D721Med (cell line): ENCODE measurements at regions not wholly inside any gene's neighbourhood (a gene's known extent, or its start where the extent isn't known, plus 50 kb on each side); places are given as distances from the start of the nearest gene placed in this dataset.

Experiments
- DNase-seq: peaks from one replicate; pipeline ENCODE4 v3.0.0; 2011; ENCODE audit warnings: low spot score; ENCODE audit not compliant: insufficient read length
- FAIRE-seq: peaks from 2 replicates; lab custom pipeline; 2011; peaks lifted over from hg19 to GRCh38; lab: Jason Lieb, UNC
- TF ChIP-seq, protein P1 (sequence below): IDR thresholded peaks from 2 replicates; pipeline ENCODE4 v1.5.1; 2012; ENCODE audit warnings: mild to moderate bottlenecking, control low read depth; ENCODE audit not compliant: insufficient read depth; ENCODE audit errors: missing control alignments

GRCh38 chr2:128563348-128563687, 244.7 kb upstream of the HS6ST1 start:
- DNase-seq (no peak), FAIRE-seq (no peak)
- TF ChIP-seq, protein P1, sequence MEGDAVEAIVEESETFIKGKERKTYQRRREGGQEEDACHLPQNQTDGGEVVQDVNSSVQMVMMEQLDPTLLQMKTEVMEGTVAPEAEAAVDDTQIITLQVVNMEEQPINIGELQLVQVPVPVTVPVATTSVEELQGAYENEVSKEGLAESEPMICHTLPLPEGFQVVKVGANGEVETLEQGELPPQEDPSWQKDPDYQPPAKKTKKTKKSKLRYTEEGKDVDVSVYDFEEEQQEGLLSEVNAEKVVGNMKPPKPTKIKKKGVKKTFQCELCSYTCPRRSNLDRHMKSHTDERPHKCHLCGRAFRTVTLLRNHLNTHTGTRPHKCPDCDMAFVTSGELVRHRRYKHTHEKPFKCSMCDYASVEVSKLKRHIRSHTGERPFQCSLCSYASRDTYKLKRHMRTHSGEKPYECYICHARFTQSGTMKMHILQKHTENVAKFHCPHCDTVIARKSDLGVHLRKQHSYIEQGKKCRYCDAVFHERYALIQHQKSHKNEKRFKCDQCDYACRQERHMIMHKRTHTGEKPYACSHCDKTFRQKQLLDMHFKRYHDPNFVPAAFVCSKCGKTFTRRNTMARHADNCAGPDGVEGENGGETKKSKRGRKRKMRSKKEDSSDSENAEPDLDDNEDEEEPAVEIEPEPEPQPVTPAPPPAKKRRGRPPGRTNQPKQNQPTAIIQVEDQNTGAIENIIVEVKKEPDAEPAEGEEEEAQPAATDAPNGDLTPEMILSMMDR = no peak

- TF ChIP-seq, protein P1 = no peak
- FAIRE-seq (no peak), DNase-seq (no peak)
Observed at GRCh38 chr2:128564131-128564530, 245.5 kb upstream of the HS6ST1 start.

DNA sequence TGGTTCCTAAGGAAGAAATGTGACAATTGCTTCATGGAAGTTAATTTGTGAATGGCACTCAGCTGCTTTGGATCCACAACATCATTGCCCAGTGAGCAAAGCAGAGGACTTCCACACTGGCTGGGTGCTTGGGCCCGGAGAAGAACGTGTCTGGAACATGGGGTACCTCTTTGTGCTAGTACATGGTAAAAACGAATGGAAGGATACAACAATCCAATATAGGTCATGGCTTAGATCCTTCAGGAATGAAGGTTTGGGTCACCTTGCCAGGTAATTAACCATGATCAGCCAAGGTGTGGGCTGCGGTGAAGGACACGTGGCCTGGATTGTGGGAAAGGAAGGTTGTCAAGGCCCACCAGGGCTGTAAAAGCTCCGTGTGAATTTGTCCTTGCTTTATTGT, 245.9 kb upstream of the HS6ST1 start:
- DNase-seq (no peak), FAIRE-seq (no peak)
- TF ChIP-seq, protein P1 = no peak

DNA sequence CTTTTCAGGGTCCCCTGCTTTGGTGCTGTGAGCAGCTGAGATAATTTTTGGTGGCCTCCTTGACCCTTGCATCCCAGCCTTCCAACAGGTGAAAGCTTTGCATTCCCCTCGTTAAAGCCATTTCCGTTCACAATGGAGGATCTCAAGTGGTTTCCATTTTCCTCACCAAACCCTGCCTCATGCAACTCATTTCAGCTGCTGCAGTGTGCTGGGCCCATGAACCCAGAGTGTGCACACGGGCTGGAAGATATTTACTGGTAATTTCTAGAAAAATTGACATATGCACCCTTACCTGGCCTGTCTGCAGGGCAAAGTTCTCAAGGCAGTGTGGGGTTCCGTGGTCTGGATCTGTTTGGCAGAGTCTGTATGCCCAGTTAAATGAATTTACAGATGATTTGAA, 246.8 kb upstream of the HS6ST1 start:
- TF ChIP-seq, protein P1 = no peak
- no peak for DNase-seq
- FAIRE-seq = no peak

GRCh38 chr2:128566671-128567070, 248.0 kb upstream of the HS6ST1 start:
- TF ChIP-seq, protein P1 = no peak
- DNase-seq (no peak), FAIRE-seq (no peak)

- TF ChIP-seq, protein P1 = no peak
Observed at GRCh38 chr2:128568106-128568505, 249.4 kb upstream of the HS6ST1 start.

DNA sequence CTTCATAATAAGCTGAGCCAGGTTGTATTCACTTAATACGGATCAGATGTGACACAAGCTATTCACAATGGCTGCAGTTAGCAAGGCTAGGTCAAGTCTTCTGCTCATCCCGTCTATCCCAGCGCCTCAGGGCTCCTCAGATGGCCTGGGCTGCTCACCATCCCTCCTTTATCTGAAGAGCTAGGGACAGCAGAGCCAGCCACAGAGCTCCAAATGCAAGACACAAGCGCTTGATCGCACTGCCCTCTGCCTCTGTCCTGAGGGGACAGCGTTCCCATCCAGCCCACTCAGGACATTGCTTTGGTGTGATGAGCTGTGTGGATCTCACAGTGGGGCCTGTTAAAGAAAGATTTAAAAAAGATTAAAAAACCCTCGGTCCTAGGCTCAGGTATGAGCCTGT, 254.4 kb upstream of the HS6ST1 start:
- TF ChIP-seq, protein P1 = no peak
- no peak for FAIRE-seq
- DNase-seq = no peak

More at GRCh38 chr2:128568106-128568505, 249.4 kb upstream of the HS6ST1 start:
- FAIRE-seq (no peak), DNase-seq (no peak)
